ENCODE measurements at regions not wholly inside any gene's neighbourhood (a gene's known extent, or its start where the extent isn't known, plus 50 kb on each side); places are given as distances from the start of the nearest gene placed in this dataset.

GRCh38 chr6:23170049-23170448, 600.7 kb downstream of the HDGFL1 start:
- H3K27me3 Mint-ChIP-seq = no peaks in the 10 kb centered on the region
- ChIA-PET POLR2A (no interaction called here), CTCF (no interaction called here)
- no peak overlapping the region for H3K4me3 Mint-ChIP-seq
- H3K27ac Mint-ChIP-seq = no peak overlapping the region
- H3K4me1 Mint-ChIP-seq = no peaks in the 10 kb centered on the region
- DNase-seq = no peak
- peaks cover 16% of the 10 kb centered on the region for H3K9me3 Mint-ChIP-seq
- intact Hi-C loops (cut with micrococcal nuclease) = no loop called here
- TF ChIP-seq CTCF (IDR thresholded peaks at IDR 0.05) = no peak
- no peaks in the 10 kb centered on the region for H3K36me3 Mint-ChIP-seq (ENCODE audit: low read depth)
- ATAC-seq (ENCODE audit: low read depth) = no peak

GRCh38 chr6:23173234-23173633, 603.9 kb downstream of the HDGFL1 start:
- Mint-ChIP-seq H3K9me3 (peaks cover 2% of the 10 kb centered on the region), H3K36me3 (ENCODE audit: low read depth) (no peaks in the 10 kb centered on the region), H3K4me1 (no peaks in the 10 kb centered on the region), H3K27ac (no peak overlapping the region), H3K27me3 (no peaks in the 10 kb centered on the region), H3K4me3 (no peak overlapping the region)
- ChIA-PET POLR2A (no interaction called here), CTCF (no interaction called here)
- ATAC-seq (ENCODE audit: low read depth) (no peak), DNase-seq (no peak)
- TF ChIP-seq CTCF (IDR thresholded peaks at IDR 0.05) = no peak
- intact Hi-C loops (cut with micrococcal nuclease) = no loop called here

- ChIA-PET POLR2A (no interaction called here), CTCF (no interaction called here)
- Mint-ChIP-seq H3K9me3 (peaks cover 2% of the 10 kb centered on the region), H3K36me3 (ENCODE audit: low read depth) (no peaks in the 10 kb centered on the region), H3K4me3 (no peak overlapping the region), H3K27me3 (no peaks in the 10 kb centered on the region), H3K4me1 (no peaks in the 10 kb centered on the region), H3K27ac (no peak overlapping the region)
- no peak for TF ChIP-seq CTCF (IDR thresholded peaks at IDR 0.05)
- DNase-seq (no peak), ATAC-seq (ENCODE audit: low read depth) (no peak)
- intact Hi-C loops (cut with micrococcal nuclease) = no loop called here
Observed at GRCh38 chr6:23174781-23175361, 605.5 kb downstream of the HDGFL1 start.

DNA sequence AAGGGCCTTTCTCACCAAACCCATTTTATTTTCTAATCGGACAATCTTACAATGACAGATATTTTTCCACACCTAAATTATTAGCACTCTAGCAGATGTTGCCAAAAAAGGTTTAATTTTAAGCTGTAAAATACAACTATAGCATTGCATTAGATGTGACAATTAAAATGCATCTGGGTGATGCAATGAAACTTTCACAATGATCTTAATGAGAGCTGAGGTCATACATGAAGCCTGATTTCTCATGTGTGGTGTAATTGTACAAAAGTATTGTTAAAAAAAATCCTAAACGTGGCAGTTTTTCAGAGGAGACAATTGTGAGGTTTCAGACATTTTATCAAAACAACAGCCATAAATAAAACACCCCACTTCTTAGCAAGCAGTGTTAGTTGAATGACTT, 606.0 kb downstream of the HDGFL1 start:
- ATAC-seq (ENCODE audit: low read depth) = no peak
- Mint-ChIP-seq H3K9me3 (peaks cover 2% of the 10 kb centered on the region), H3K27me3 (no peaks in the 10 kb centered on the region), H3K36me3 (ENCODE audit: low read depth) (no peaks in the 10 kb centered on the region), H3K27ac (no peak overlapping the region), H3K4me3 (no peak overlapping the region), H3K4me1 (no peaks in the 10 kb centered on the region)
- TF ChIP-seq CTCF (IDR thresholded peaks at IDR 0.05) = no peak
- ChIA-PET CTCF (no interaction called here), POLR2A (no interaction called here)
- DNase-seq = no peak
- intact Hi-C loops (cut with micrococcal nuclease) = no loop called here

- CTCF ChIA-PET = no interaction called here
- TF ChIP-seq CTCF (IDR thresholded peaks at IDR 0.05) = no peak
- intact Hi-C loops (cut with micrococcal nuclease) = no loop called here
- H3K4me1 Mint-ChIP-seq = no peaks in the 10 kb centered on the region
- no peaks in the 10 kb centered on the region for H3K9me3 Mint-ChIP-seq
- H3K27me3 Mint-ChIP-seq = no peaks in the 10 kb centered on the region
- H3K4me3 Mint-ChIP-seq = no peak overlapping the region
- POLR2A ChIA-PET = no interaction called here
- ATAC-seq (ENCODE audit: low read depth) (no peak), DNase-seq (no peak)
- H3K27ac Mint-ChIP-seq = no peak overlapping the region
- H3K36me3 Mint-ChIP-seq (ENCODE audit: low read depth) = no peaks in the 10 kb centered on the region
Observed at GRCh38 chr6:23176471-23176870, 607.1 kb downstream of the HDGFL1 start.
